WTC11 (cell line): ENCODE measurements at regions not wholly inside any gene's neighbourhood (a gene's known extent, or its start where the extent isn't known, plus 50 kb on each side); places are given as distances from the start of the nearest gene placed in this dataset.

ENCODE experiments used
- CTCF ChIP-seq: fragments of 200-600 bp; IDR thresholded peaks from 2 replicates; pipeline ENCODE4 v1.8.0; 2022; ENCODE audit warnings: antibody characterized with exemption
- E2F1 ChIP-seq: sonication (generic); formaldehyde crosslinking; IDR thresholded peaks from 2 replicates; pipeline ENCODE4 v1.8.0; 2022; ENCODE audit warnings: mild to moderate bottlenecking, missing genetic modification reagents
- E2F5 ChIP-seq: sonication (generic); formaldehyde crosslinking; IDR thresholded peaks from 2 replicates; pipeline ENCODE4 v1.8.1; 2022; ENCODE audit warnings: mild to moderate bottlenecking, moderate library complexity, missing genetic modification reagents
- ETV6 ChIP-seq: sonication (generic); formaldehyde crosslinking; IDR thresholded peaks from 2 replicates; pipeline ENCODE4 v1.8.1; 2022; ENCODE audit warnings: mild to moderate bottlenecking, missing genetic modification reagents
- JUN ChIP-seq: sonication (generic); formaldehyde crosslinking; IDR thresholded peaks from 2 replicates; pipeline ENCODE4 v1.8.0; 2023; ENCODE audit warnings: mild to moderate bottlenecking, missing genetic modification reagents
- SP1 ChIP-seq: sonication (generic); formaldehyde crosslinking; conservative IDR thresholded peaks from 2 replicates; pipeline ENCODE4 v1.8.1; 2022; ENCODE audit warnings: missing genetic modification reagents

GRCh38 chr11:27263046-27263445 lies 100.0 kb downstream of the CCDC34 start:
- TF ChIP-seq SP1 (CRISPR knock-in tag) (no peak), E2F1 (no peak), ETV6 (CRISPR knock-in tag) (no peak), JUN (CRISPR knock-in tag) (no peak), CTCF (no peak), E2F5 (no peak)
